ENCODE measurements at regions not wholly inside any gene's neighbourhood (a gene's known extent, or its start where the extent isn't known, plus 50 kb on each side); places are given as distances from the start of the nearest gene placed in this dataset.

DNA sequence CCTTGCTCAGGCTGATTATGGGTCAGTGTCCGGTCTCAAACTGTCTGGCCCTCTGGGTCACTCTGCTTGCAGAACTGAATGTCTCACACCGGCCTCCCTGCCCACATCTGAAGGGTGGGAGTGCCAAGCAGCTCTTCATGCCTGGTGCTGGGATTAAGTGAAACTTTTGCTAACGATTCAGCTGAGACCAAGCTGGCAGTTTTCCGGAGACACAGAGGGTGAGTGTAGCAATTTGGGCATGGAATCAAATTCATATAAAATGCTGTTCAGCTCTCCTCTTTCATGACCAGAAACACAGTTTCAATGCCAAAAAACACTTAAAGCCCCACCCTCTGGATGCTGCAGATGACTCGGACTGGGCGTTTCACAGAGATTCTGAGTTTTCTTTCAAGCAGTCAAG lies 207.5 kb downstream of the NXNL2 start:
- TF ChIP-seq, protein P1, sequence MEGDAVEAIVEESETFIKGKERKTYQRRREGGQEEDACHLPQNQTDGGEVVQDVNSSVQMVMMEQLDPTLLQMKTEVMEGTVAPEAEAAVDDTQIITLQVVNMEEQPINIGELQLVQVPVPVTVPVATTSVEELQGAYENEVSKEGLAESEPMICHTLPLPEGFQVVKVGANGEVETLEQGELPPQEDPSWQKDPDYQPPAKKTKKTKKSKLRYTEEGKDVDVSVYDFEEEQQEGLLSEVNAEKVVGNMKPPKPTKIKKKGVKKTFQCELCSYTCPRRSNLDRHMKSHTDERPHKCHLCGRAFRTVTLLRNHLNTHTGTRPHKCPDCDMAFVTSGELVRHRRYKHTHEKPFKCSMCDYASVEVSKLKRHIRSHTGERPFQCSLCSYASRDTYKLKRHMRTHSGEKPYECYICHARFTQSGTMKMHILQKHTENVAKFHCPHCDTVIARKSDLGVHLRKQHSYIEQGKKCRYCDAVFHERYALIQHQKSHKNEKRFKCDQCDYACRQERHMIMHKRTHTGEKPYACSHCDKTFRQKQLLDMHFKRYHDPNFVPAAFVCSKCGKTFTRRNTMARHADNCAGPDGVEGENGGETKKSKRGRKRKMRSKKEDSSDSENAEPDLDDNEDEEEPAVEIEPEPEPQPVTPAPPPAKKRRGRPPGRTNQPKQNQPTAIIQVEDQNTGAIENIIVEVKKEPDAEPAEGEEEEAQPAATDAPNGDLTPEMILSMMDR (IDR thresholded peaks at IDR 0.05), result no peak
- TF ChIP-seq SIN3A (IDR thresholded peaks at IDR 0.05; ENCODE audit: borderline replicate concordance, insufficient read depth, low read depth, low read length) (no peak), POLR2AphosphoS5 (IDR thresholded peaks at IDR 0.05; ENCODE audit: low read depth, low read length) (no peak)
